Mammary epithelial cell (primary cell): ENCODE measurements at regions not wholly inside any gene's neighbourhood (a gene's known extent, or its start where the extent isn't known, plus 50 kb on each side); places are given as distances from the start of the nearest gene placed in this dataset.

Experiments
- EZH2 ChIP-seq: IDR thresholded peaks from 2 replicates; pipeline ENCODE4 v1.6.1; 2012; ENCODE audit warnings: low read length, inconsistent platforms, borderline replicate concordance
- TF ChIP-seq, protein P1 (sequence below), 2 donors: IDR thresholded peaks in 1 of 2; conservative IDR thresholded peaks in 1 of 2; 2 replicates each; pipeline ENCODE4 v1.5.1; 2011 to 2012; ENCODE audit warnings: inconsistent platforms in 2 of 2, low read length in 2 of 2, mild to moderate bottlenecking in 2 of 2, control low read depth in 1 of 2, low read depth in 1 of 2; ENCODE audit not compliant: insufficient read depth in 1 of 2; ENCODE audit errors: extremely low read depth in 1 of 2

DNA sequence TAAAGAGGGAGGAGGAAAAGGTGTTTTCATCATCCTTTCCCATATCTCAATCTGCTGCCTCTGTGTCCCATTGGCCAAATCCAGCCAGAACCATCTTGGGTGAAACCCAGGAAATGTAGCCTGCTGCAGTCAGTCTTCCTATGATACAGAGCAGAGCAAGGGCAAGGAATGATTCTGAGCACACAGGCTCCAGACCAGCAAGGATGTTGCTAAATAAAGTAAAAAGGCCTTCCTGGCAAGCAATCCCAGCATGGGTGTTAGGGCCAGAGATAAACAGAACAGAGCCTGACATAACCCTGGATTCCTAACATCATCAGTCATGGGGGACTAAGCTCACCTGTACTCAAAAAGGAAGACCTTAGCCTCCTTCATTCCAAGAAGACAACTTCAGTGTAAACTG, 90.7 kb upstream of the AGTR1 start:
- TF ChIP-seq, protein P1, sequence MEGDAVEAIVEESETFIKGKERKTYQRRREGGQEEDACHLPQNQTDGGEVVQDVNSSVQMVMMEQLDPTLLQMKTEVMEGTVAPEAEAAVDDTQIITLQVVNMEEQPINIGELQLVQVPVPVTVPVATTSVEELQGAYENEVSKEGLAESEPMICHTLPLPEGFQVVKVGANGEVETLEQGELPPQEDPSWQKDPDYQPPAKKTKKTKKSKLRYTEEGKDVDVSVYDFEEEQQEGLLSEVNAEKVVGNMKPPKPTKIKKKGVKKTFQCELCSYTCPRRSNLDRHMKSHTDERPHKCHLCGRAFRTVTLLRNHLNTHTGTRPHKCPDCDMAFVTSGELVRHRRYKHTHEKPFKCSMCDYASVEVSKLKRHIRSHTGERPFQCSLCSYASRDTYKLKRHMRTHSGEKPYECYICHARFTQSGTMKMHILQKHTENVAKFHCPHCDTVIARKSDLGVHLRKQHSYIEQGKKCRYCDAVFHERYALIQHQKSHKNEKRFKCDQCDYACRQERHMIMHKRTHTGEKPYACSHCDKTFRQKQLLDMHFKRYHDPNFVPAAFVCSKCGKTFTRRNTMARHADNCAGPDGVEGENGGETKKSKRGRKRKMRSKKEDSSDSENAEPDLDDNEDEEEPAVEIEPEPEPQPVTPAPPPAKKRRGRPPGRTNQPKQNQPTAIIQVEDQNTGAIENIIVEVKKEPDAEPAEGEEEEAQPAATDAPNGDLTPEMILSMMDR (conservative IDR thresholded peaks at IDR 0.05 in 1 of 2, IDR thresholded peaks at IDR 0.05 in 1 of 2; ENCODE audit: extremely low read depth in 1 of 2, insufficient read depth in 1 of 2, low read depth in 1 of 2, low read length in 2 of 2) = no peak
- TF ChIP-seq EZH2 = no peak
